Spleen (tissue), 11 donors: ENCODE measurements at regions not wholly inside any gene's neighbourhood (a gene's known extent, or its start where the extent isn't known, plus 50 kb on each side); places are given as distances from the start of the nearest gene placed in this dataset.

Experiments
- DNase-seq: peaks from one replicate; pipeline ENCODE4 v3.0.0-alpha.2; 2020
- H3K27ac ChIP-seq, 8 donors: fragments of 200-600 bp; sonication (generic) in 7 of 8; 1 replicate in 4 of 8; 2 replicates in 4 of 8; pipeline versions ENCODE4 v1.5.0 to v1.8.0; 2016 to 2021; ENCODE audit warnings: inconsistent platforms in 4 of 8, mild to moderate bottlenecking in 4 of 8, moderate library complexity in 1 of 8
- H3K27me3 ChIP-seq, 7 donors: fragments of 200-600 bp; sonication (generic) in 6 of 7; replicated peaks in 1 of 7; 1 replicate in 4 of 7; 2 replicates in 3 of 7; pipeline versions ENCODE4 v1.5.0 to v1.8.0; 2016 to 2021; ENCODE audit warnings: inconsistent platforms in 3 of 7, mild to moderate bottlenecking in 1 of 7
- H3K36me3 ChIP-seq, 6 donors: fragments of 200-600 bp; sonication (generic) in 5 of 6; 1 replicate in 4 of 6; 2 replicates in 2 of 6; pipeline versions ENCODE4 v1.5.0 to v1.8.0; 2016 to 2021; ENCODE audit warnings: inconsistent platforms in 2 of 6
- H3K4me1 ChIP-seq, 6 donors: fragments of 200-600 bp; sonication (generic) in 5 of 6; 1 replicate in 3 of 6; 2 replicates in 3 of 6; pipeline versions ENCODE4 v1.5.0 to v1.8.0; 2016 to 2021; ENCODE audit warnings: inconsistent platforms in 3 of 6
- H3K4me3 ChIP-seq, 8 donors: fragments of 200-600 bp; sonication (generic) in 7 of 8; 1 replicate in 4 of 8; 2 replicates in 4 of 8; pipeline versions ENCODE4 v1.5.0 to v1.8.0; 2016 to 2021; ENCODE audit warnings: inconsistent platforms in 4 of 8, mild to moderate bottlenecking in 4 of 8, moderate library complexity in 2 of 8
- H3K9me3 ChIP-seq, 8 donors: fragments of 200-600 bp; sonication (generic) in 7 of 8; 1 replicate in 4 of 8; 2 replicates in 4 of 8; pipeline versions ENCODE4 v1.5.0 to v1.8.0; 2016 to 2021; ENCODE audit warnings: inconsistent platforms in 4 of 8
- POLR2A ChIP-seq, 3 donors: fragments of 450-650 bp; IDR thresholded peaks; one replicate each; pipeline ENCODE4 v1.5.1; 2017; ENCODE audit warnings: antibody characterized with exemption in 3 of 3, mild to moderate bottlenecking in 1 of 3
- POLR2AphosphoS5 ChIP-seq, 3 donors: sonication (generic); formaldehyde crosslinking; IDR thresholded peaks; one replicate each; pipeline ENCODE4 v1.5.1; 2017; ENCODE audit warnings: antibody characterized with exemption in 3 of 3
- WGBS, 5 donors: extraction: QIAGEN DNeasy Blood & Tissue Kit in 3 of 5; methylation state at CpG; one replicate each; pipeline versions ENCODE4 v1.1.5 to v1.1.7; 2013 to 2018; 5-methylcytosine and 5-hydroxymethylcytosine counted together
- intact Hi-C: fragments of 100-400 bp; cut with DNase I; formaldehyde crosslinking; loops from one replicate; pipeline ENCODE4 v1.15.0; 2023; ENCODE audit warnings: low total_unique reads
- TF ChIP-seq, protein P1 (sequence below), 11 experiments: fragments of 200-600 bp in 7 of 11; fragments of 450-650 bp in 4 of 11; sonication (generic) in 4 of 11; IDR thresholded peaks in 8 of 11; conservative IDR thresholded peaks in 3 of 11; 1 replicate in 7 of 11; 2 replicates in 4 of 11; pipeline versions ENCODE4 v1.4.0 to v1.8.0; 2016 to 2021; ENCODE audit warnings: antibody characterized with exemption in 11 of 11, inconsistent platforms in 4 of 11, mild to moderate bottlenecking in 1 of 11
- donor health status: healthy with polysubstance abuse.
- donor health status: DM: no; HTN: no; CAD: no; lungs with moderate emphysema.
- donor health status: DM: no; HTN: no; CAD: no.
- donor health status: Bipolar disorder and iron deficiency.
- donor health status: healthy.
- donor health status: DM: no; HTN: no; CAD: no.
- donor health status: DM: yes; HTN: yes; CAD: no.

- H3K4me3 ChIP-seq = no peak overlapping the region
- intact Hi-C loops = no loop called here
- DNase-seq = no peak
- 86 to 96% (median 88%) methylated on average over 1 of the region's 1 CpG for WGBS, 5 donors
- TF ChIP-seq, protein P1, sequence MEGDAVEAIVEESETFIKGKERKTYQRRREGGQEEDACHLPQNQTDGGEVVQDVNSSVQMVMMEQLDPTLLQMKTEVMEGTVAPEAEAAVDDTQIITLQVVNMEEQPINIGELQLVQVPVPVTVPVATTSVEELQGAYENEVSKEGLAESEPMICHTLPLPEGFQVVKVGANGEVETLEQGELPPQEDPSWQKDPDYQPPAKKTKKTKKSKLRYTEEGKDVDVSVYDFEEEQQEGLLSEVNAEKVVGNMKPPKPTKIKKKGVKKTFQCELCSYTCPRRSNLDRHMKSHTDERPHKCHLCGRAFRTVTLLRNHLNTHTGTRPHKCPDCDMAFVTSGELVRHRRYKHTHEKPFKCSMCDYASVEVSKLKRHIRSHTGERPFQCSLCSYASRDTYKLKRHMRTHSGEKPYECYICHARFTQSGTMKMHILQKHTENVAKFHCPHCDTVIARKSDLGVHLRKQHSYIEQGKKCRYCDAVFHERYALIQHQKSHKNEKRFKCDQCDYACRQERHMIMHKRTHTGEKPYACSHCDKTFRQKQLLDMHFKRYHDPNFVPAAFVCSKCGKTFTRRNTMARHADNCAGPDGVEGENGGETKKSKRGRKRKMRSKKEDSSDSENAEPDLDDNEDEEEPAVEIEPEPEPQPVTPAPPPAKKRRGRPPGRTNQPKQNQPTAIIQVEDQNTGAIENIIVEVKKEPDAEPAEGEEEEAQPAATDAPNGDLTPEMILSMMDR (IDR thresholded peaks at IDR 0.05 in 8 of 11, conservative IDR thresholded peaks at IDR 0.05 in 3 of 11) = no peak
- TF ChIP-seq POLR2AphosphoS5 (IDR thresholded peaks at IDR 0.05) (no peak), POLR2A (IDR thresholded peaks at IDR 0.05) (no peak)
- H3K36me3 ChIP-seq = no peaks in the 10 kb centered on the region
- no peaks in the 10 kb centered on the region for H3K9me3 ChIP-seq
- H3K4me1 ChIP-seq = no peaks in the 10 kb centered on the region
- no peak overlapping the region for H3K27ac ChIP-seq
- no peaks in the 10 kb centered on the region for H3K27me3 ChIP-seq
These were observed 50.9 kb upstream of the RAP1GDS1 start for GRCh38 chr4:98210281-98210680.

DNA sequence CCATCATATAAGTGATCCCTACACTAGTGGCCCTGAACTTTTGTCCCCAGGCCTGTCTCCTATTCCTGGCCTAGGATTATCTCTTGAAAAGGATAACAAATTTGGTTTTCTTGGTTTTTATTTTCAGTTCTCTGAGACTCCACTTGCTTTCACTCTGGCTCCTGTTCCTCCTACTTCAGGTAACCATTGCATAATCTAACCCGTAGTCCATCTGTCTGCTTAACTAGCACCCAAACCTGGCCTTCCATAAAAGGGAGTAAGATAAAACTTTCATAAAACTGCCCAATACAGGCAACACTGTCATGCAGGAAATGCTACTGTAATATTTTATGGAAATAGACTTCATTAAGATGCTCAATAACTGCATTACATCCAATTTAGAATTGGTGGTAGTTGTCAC, 52.1 kb upstream of the RAP1GDS1 start:
- Histone ChIP-seq H3K4me3 (no peak overlapping the region), H3K4me1 (peaks cover 0 to 7% (median 2%) of the 10 kb centered on the region in 6 donors), H3K27ac (no peak overlapping the region), H3K27me3 (no peaks in the 10 kb centered on the region), H3K9me3 (no peaks in the 10 kb centered on the region), H3K36me3 (no peaks in the 10 kb centered on the region)
- 69 to 91% (median 86%) methylated on average over 1 of the region's 1 CpG for WGBS, 5 donors
- intact Hi-C loops = no loop called here
- DNase-seq = no peak
- TF ChIP-seq POLR2A (IDR thresholded peaks at IDR 0.05) = no peak
- TF ChIP-seq, protein P1 (IDR thresholded peaks at IDR 0.05 in 8 of 11, conservative IDR thresholded peaks at IDR 0.05 in 3 of 11) = no peak
- no peak for TF ChIP-seq POLR2AphosphoS5 (IDR thresholded peaks at IDR 0.05)

DNA sequence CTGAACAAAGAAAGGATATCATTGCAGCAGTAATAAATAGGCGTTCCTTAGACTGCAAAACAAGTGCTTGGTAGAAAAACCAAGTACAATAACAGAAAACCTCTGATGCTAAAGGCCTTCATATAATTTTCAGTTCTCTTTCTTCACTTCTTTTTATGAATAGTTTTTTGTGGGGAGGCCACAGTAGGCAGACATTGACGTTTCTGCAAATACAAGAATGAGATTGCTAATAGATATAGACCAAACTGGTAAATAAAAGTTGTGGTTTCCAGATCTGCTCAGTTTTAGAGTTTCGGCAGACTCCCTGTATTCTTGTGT, 57.0 kb upstream of the RAP1GDS1 start:
- H3K4me3 ChIP-seq = no peak overlapping the region
- H3K36me3 ChIP-seq = no peaks in the 10 kb centered on the region
- TF ChIP-seq, protein P1 (IDR thresholded peaks at IDR 0.05 in 8 of 11, conservative IDR thresholded peaks at IDR 0.05 in 3 of 11) = no peak
- TF ChIP-seq POLR2AphosphoS5 (IDR thresholded peaks at IDR 0.05) (no peak), POLR2A (IDR thresholded peaks at IDR 0.05) (no peak)
- H3K9me3 ChIP-seq = peaks cover 0 to 16% (median 6%) of the 10 kb centered on the region in 8 donors
- intact Hi-C loops = no loop called here
- no peak for DNase-seq
- no peaks in the 10 kb centered on the region for H3K27me3 ChIP-seq
- H3K27ac ChIP-seq = peak overlapping the region in 7 of 8 donors; percentile 16 to 84 (median 70)
- 44 to 55% (median 48%) methylated on average over 3 of the region's 3 CpGs for WGBS, 5 donors
- H3K4me1 ChIP-seq = peaks cover 0 to 22% (median 7%) of the 10 kb centered on the region in 6 donors

DNA sequence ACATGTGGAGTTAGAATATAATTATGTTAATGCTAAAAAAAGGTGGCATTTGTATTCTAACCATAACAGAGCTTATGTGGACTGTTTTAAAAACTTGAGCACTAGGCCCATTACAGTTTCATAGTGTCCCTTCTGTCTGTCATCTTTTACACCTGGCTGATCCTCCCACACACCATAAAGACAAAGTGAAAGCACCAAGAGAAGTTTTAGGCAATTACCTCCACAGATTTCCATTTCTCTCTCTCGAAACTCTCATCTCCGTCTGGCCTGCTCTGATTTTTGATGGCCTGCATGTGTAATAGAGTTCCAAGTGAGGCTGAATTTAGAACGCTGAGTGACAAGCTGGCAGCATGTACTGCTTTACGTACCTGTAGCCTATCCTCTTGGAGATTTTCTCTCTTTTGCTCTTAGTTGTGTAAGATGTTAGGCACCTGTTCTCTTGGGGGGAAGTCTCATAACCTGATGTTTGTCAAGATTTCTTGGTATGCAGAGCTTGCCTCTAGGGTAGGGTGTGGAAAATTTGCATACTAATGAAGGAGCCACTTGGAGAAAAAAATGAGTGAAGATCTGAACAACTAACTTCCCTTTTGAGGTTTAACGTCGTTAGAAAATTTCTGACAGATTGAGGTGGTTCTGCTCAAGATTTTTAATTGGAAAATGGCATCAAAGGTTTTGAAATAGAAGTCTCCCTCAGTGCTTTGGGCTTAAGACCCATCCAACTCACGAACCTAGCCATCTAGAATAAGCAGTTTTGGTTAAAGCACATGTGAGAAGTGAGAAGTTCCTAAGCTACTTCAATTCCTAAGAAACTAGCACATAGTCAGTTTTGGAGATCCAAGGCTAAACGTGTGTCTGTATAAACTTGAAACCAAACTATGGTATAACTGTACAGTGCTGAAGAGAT, 57.6 kb upstream of the RAP1GDS1 start:
- WGBS, 5 donors = 38 to 50% (median 43%) methylated on average over 8 of the region's 8 CpGs
- TF ChIP-seq POLR2A (IDR thresholded peaks at IDR 0.05) (no peak), POLR2AphosphoS5 (IDR thresholded peaks at IDR 0.05) (peak in 1 of 3 donors; percentile 25)
- intact Hi-C loops = no loop called here
- H3K4me3 ChIP-seq = peak overlapping the region in 1 of 8 donors; percentile 49
- no peaks in the 10 kb centered on the region for H3K36me3 ChIP-seq
- H3K27me3 ChIP-seq = no peaks in the 10 kb centered on the region
- peaks cover 0 to 22% (median 7%) of the 10 kb centered on the region in 6 donors for H3K4me1 ChIP-seq
- peak overlapping the region in 7 of 8 donors; percentile 16 to 84 (median 70) for H3K27ac ChIP-seq
- H3K9me3 ChIP-seq = peaks cover 0 to 16% (median 6%) of the 10 kb centered on the region in 8 donors
- no peak for DNase-seq
